COR-L47 (cell line): ENCODE measurements at regions not wholly inside any gene's neighbourhood (a gene's known extent, or its start where the extent isn't known, plus 50 kb on each side); places are given as distances from the start of the nearest gene placed in this dataset.

Source experiments
- DNase-seq: peaks from one replicate; lab custom pipeline; 2025; lab: John Stamatoyannopoulos, UW

- DNase-seq = no peak
Observed at GRCh38 chr6:43948527-43949485, 178.4 kb downstream of the MRPL14 start.

- no peak for DNase-seq
Observed at GRCh38 chr6:43947860-43948259, 177.8 kb downstream of the VEGFA start.

GRCh38 chr6:43946641-43947363, 176.8 kb downstream of the VEGFA start:
- DNase-seq = no peak

GRCh38 chr6:43945768-43946080, 175.7 kb downstream of the VEGFA start:
- no peak for DNase-seq

- no peak for DNase-seq
Observed at GRCh38 chr6:43944908-43945767, 175.1 kb downstream of the VEGFA start.

- DNase-seq = no peak
Observed at GRCh38 chr6:43943781-43944250, 173.8 kb downstream of the VEGFA start.

GRCh38 chr6:43943099-43943766, 173.2 kb downstream of the VEGFA start:
- no peak for DNase-seq

- no peak for DNase-seq
Observed at GRCh38 chr6:43942616-43943015, 172.6 kb downstream of the VEGFA start.

- DNase-seq = no peak
Observed at GRCh38 chr6:43942011-43942442, 172.0 kb downstream of the VEGFA start.

- no peak for DNase-seq
Observed at GRCh38 chr6:43941174-43941573, 171.2 kb downstream of the VEGFA start.

GRCh38 chr6:43940393-43941087, 170.5 kb downstream of the VEGFA start:
- DNase-seq = no peak

- no peak for DNase-seq
Observed at GRCh38 chr6:43940071-43940392, 170.0 kb downstream of the VEGFA start.

GRCh38 chr6:43939281-43940070, 169.5 kb downstream of the VEGFA start:
- DNase-seq = no peak

GRCh38 chr6:43938178-43939105, 168.4 kb downstream of the VEGFA start:
- DNase-seq = no peak

- no peak for DNase-seq
Observed at GRCh38 chr6:43937236-43938177, 167.5 kb downstream of the VEGFA start.

GRCh38 chr6:43936476-43936875, 166.5 kb downstream of the VEGFA start:
- no peak for DNase-seq

- no peak for DNase-seq
Observed at GRCh38 chr6:43935921-43936439, 166.0 kb downstream of the VEGFA start.
